Keratinocyte (primary cell): ENCODE measurements at regions not wholly inside any gene's neighbourhood (a gene's known extent, or its start where the extent isn't known, plus 50 kb on each side); places are given as distances from the start of the nearest gene placed in this dataset.

ENCODE experiments used
- EZH2 ChIP-seq: IDR thresholded peaks from one replicate; pipeline ENCODE4 v1.6.1; 2012; ENCODE audit warnings: inconsistent platforms, mild to moderate bottlenecking, low read length, moderate library complexity
- TF ChIP-seq, protein P1 (sequence below), 3 experiments: IDR thresholded peaks in 1 of 3; conservative IDR thresholded peaks in 1 of 3; optimal IDR thresholded peaks in 1 of 3; 2 replicates in 2 of 3; 3 replicates in 1 of 3; pipeline versions ENCODE3 to v1.5.1; 2011; ENCODE audit warnings: low read length in 3 of 3, mild to moderate bottlenecking in 3 of 3, moderate library complexity in 2 of 3, control low read depth in 1 of 3, inconsistent platforms in 1 of 3; ENCODE audit not compliant: insufficient read depth in 2 of 3; ENCODE audit errors: extremely low read depth in 1 of 3

DNA sequence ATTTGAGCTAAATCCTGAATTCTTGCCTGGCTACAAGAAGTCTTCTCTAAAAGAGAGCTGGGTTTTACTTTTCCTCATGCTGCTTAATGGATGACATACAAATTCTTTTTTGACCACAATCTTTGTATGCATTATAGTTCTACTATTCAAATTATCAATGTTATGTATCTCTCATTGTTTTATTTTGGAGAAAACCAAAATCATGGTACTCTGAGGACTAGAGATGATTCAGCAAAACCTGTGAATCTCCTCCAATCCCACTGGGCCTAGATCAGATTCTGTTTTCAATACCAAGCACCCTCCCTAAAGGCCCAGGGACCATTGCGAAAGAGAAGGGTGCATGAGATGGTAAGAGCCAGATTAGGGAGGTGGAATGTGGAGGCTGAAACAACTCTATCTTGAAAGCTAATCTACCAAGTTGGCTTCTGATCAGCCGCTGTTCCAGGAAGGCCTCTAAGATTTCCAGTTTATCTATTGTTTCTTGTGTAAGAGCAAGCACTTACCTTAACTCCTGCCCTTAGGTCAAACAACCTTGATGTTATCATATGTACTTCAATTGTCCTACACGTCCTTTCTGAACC is 547.2 kb downstream of the PLPP3 start:
- TF ChIP-seq, protein P1, sequence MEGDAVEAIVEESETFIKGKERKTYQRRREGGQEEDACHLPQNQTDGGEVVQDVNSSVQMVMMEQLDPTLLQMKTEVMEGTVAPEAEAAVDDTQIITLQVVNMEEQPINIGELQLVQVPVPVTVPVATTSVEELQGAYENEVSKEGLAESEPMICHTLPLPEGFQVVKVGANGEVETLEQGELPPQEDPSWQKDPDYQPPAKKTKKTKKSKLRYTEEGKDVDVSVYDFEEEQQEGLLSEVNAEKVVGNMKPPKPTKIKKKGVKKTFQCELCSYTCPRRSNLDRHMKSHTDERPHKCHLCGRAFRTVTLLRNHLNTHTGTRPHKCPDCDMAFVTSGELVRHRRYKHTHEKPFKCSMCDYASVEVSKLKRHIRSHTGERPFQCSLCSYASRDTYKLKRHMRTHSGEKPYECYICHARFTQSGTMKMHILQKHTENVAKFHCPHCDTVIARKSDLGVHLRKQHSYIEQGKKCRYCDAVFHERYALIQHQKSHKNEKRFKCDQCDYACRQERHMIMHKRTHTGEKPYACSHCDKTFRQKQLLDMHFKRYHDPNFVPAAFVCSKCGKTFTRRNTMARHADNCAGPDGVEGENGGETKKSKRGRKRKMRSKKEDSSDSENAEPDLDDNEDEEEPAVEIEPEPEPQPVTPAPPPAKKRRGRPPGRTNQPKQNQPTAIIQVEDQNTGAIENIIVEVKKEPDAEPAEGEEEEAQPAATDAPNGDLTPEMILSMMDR (optimal IDR thresholded peaks at IDR 0.05 in 1 of 3, IDR thresholded peaks at IDR 0.05 in 1 of 3, conservative IDR thresholded peaks at IDR 0.05 in 1 of 3; ENCODE audit: extremely low read depth in 1 of 3, insufficient read depth in 2 of 3, low read length in 3 of 3): no peak
- no peak for TF ChIP-seq EZH2
